Stimulated activated CD8-positive, alpha-beta memory T cell treated with anti-CD3 and anti-CD28 coated beads, Interleukin-4, amount 100 ng/mL, for 24 hours (primary cell): ENCODE measurements at regions not wholly inside any gene's neighbourhood (a gene's known extent, or its start where the extent isn't known, plus 50 kb on each side); places are given as distances from the start of the nearest gene placed in this dataset.

Experiments
- DNase-seq: peaks from one replicate; pipeline ENCODE4 v3.0.0-alpha.2; 2020; ENCODE audit warnings: low read depth

- no peak for DNase-seq
Observed at GRCh38 chr9:84589542-84589941, 80.0 kb upstream of the NTRK2 start.

- DNase-seq, result no peak
Observed at GRCh38 chr9:84590706-84591105, 78.8 kb upstream of the NTRK2 start.

GRCh38 chr9:84592918-84593317 lies 76.6 kb upstream of the NTRK2 start:
- DNase-seq, result no peak

- DNase-seq, result no peak
Observed at GRCh38 chr9:84593352-84593751, 76.2 kb upstream of the NTRK2 start.

- DNase-seq, result no peak
Observed at GRCh38 chr9:84597131-84597530, 72.4 kb upstream of the NTRK2 start.

GRCh38 chr9:84598921-84599636 lies 70.5 kb upstream of the NTRK2 start:
- no peak for DNase-seq

- no peak for DNase-seq
Observed at GRCh38 chr9:84600739-84601138, 68.8 kb upstream of the NTRK2 start.

- DNase-seq, result no peak
Observed at GRCh38 chr9:84604223-84604622, 65.3 kb upstream of the NTRK2 start.

- DNase-seq, result no peak
Observed at GRCh38 chr9:84609779-84610178, 59.8 kb upstream of the NTRK2 start.

GRCh38 chr9:84613431-84613830 lies 56.1 kb upstream of the NTRK2 start:
- DNase-seq, result no peak

GRCh38 chr9:84615544-84615943 lies 54.0 kb upstream of the NTRK2 start:
- DNase-seq, result no peak

- no peak for DNase-seq
Observed at GRCh38 chr9:84617411-84618029, 52.0 kb upstream of the NTRK2 start.
